ENCODE measurements at regions not wholly inside any gene's neighbourhood (a gene's known extent, or its start where the extent isn't known, plus 50 kb on each side); places are given as distances from the start of the nearest gene placed in this dataset.
"Not testable (repeated sequence)": the region's sequence is repeated elsewhere in the genome, so short reads cannot be mapped to it uniquely, and the experiment has no call there.

DNA sequence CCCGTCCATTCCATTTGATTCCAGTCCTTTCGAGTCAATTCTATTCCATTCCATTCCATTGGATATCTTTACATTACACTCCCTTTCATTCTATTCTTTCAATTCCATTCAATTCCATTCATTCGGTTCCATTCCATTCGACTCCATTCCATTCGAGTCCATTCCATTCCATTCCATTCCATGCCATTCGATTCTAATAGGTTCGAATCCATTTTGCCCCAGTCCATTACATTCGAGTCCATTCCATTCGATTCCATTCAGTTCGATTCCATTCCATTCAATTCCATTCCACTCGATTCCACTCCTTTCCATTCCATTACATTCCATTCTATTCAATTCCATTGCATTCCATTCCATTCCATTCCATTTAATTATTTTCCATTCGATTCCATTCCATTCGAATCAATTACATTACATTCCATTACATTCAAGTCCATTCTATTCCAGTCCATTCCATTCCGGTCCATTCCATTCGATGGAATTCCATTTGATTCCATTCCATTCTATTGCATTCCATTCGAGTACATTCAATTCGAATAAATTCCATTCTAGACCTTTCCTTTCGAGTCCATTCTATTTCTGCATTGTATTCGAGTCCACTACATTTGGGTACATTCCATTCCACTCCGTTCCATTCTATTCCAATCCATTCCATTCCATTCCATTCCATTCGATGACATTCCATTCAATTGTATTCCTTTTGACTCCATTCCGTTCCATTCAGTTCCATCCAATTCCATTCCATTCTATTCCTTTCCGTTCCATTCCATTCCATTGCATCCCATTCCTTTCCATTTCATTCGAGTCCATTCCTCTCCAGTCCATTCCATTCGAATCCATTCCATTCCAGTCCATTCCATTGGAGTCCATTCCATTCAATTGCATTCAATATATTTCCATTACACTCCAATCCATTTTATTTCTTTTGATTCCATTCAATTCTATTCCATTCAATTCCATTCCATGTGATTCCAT, 2604.8 kb upstream of the TPTE start:
- no peaks in the 10 kb centered on the region for H3K27me3 ChIP-seq (ENCODE audit: insufficient read depth, low read length, poor library complexity)
- no peak overlapping the region for H3K9ac ChIP-seq (ENCODE audit: low read length)
- no peaks in the 10 kb centered on the region for H3K4me1 ChIP-seq (ENCODE audit: control insufficient read depth, low read depth, low read length)
- no peak for DNase-seq
- H3K27ac ChIP-seq (ENCODE audit: low read depth, low read length), result no peak overlapping the region
- no peaks in the 10 kb centered on the region for H3K36me3 ChIP-seq (ENCODE audit: control insufficient read depth, insufficient read depth, low read length)
- H3K23ac ChIP-seq (ENCODE audit: low read length), result no peak overlapping the region
- WGBS (ENCODE audit: extremely low coverage, insufficient coverage, low lambda C conversion rate), result 100% methylated on average over 20 of the region's 25 CpGs
- no peak overlapping the region for H3K56ac ChIP-seq (ENCODE audit: low read length)
- no peak overlapping the region for H3K4me2 ChIP-seq (ENCODE audit: low read length)
- H3K18ac ChIP-seq (ENCODE audit: low read length), result no peak overlapping the region
- H3K79me1 ChIP-seq (ENCODE audit: low read length), result no peaks in the 10 kb centered on the region
- H3K4me3 ChIP-seq (ENCODE audit: low read length), result no peak overlapping the region
- no peak overlapping the region for H4K5ac ChIP-seq (ENCODE audit: low read length)
- H2BK120ac ChIP-seq (ENCODE audit: low read depth, low read length), result no peak overlapping the region
- H3K79me2 ChIP-seq (ENCODE audit: control insufficient read depth, insufficient read depth, low read length), result no peaks in the 10 kb centered on the region
- no peak overlapping the region for H2BK15ac ChIP-seq (replicated peaks; ENCODE audit: low read depth)
- H4K8ac ChIP-seq (ENCODE audit: low read depth, low read length), result no peak overlapping the region
- no peak overlapping the region for H3K4ac ChIP-seq (ENCODE audit: low read depth, low read length)
- no peak overlapping the region for H2BK5ac ChIP-seq (ENCODE audit: low read length)
- no peak overlapping the region for H2AK5ac ChIP-seq (ENCODE audit: low read length)

DNA sequence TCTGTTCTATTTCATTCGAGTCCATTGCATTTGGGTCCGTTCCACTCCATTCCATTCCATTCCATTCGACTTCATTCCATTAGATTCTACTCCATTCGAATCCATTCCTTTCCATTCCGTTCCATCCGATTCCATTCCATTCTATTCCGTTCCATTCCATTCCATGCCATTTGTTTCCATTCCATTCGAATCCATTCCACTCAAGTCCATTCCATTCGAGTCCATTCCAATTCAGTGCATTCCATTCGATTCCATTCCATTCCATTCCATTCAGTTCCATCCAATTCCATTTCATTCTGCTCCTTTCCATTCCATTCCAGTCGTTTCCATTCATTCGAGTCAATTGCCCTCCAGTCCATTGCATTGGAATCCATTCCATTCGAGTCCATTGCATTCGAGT, 2603.7 kb upstream of the TPTE start:
- H3K56ac ChIP-seq (ENCODE audit: low read length), result no peak overlapping the region

DNA sequence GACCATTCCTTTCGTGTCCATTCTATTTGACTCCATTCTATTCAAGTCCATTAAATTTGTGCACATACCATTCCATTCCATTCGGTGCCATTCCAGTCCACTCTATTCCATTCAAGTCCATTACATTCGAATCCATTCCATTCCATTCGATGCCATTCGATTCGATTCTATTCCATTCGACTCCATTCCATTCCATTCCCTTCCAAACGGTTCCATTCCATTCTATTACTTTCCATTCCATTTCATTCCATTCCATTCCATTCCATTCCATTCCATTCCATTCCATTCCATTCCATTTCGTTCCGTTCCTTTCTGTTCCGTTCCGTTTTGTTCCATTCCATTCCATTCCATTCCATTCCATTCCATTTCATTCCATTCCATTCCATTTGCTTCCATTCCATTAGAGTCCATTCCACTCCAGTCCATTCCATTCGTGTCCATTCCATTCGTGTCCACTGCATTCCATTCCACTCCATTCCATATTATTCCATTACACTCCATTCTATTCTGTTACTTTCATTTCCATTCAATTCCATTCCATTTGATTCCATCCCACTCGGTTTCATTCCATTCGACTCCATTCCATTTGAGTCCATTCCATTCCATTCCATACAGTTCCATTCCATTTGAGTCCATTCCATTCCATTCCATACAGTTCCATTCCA, 2595.3 kb upstream of the TPTE start:
- not testable (repeated sequence) for H3K79me1 ChIP-seq (ENCODE audit: low read length); H2BK5ac ChIP-seq (ENCODE audit: low read length); H3K9ac ChIP-seq (ENCODE audit: low read length); H3K18ac ChIP-seq (ENCODE audit: low read length); H4K8ac ChIP-seq (ENCODE audit: low read depth, low read length); H3K27me3 ChIP-seq (ENCODE audit: insufficient read depth, low read length, poor library complexity); H2AK5ac ChIP-seq (ENCODE audit: low read length); H3K27ac ChIP-seq (ENCODE audit: low read depth, low read length); H4K5ac ChIP-seq (ENCODE audit: low read length); H2BK15ac ChIP-seq (replicated peaks; ENCODE audit: low read depth); H3K79me2 ChIP-seq (ENCODE audit: control insufficient read depth, insufficient read depth, low read length); H3K4me1 ChIP-seq (ENCODE audit: control insufficient read depth, low read depth, low read length); H3K36me3 ChIP-seq (ENCODE audit: control insufficient read depth, insufficient read depth, low read length); H3K23ac ChIP-seq (ENCODE audit: low read length); H3K4ac ChIP-seq (ENCODE audit: low read depth, low read length); H2BK120ac ChIP-seq (ENCODE audit: low read depth, low read length); H3K56ac ChIP-seq (ENCODE audit: low read length); H3K4me2 ChIP-seq (ENCODE audit: low read length); DNase-seq
- over 99% methylated on average over 11 of the region's 16 CpGs for WGBS (ENCODE audit: extremely low coverage, insufficient coverage, low lambda C conversion rate)
- H3K4me3 ChIP-seq (ENCODE audit: low read length), result peak overlapping the region; percentile 1

More for the DNA sequence above, 2603.7 kb upstream of the TPTE start:
- H4K5ac ChIP-seq (ENCODE audit: low read length), result no peak overlapping the region
- WGBS (ENCODE audit: extremely low coverage, insufficient coverage, low lambda C conversion rate), result 100% methylated on average over 6 of the region's 14 CpGs
- H2BK120ac ChIP-seq (ENCODE audit: low read depth, low read length), result no peak overlapping the region
- no peaks in the 10 kb centered on the region for H3K79me2 ChIP-seq (ENCODE audit: control insufficient read depth, insufficient read depth, low read length)
- no peak overlapping the region for H4K8ac ChIP-seq (ENCODE audit: low read depth, low read length)
- no peak overlapping the region for H3K27ac ChIP-seq (ENCODE audit: low read depth, low read length)
- H3K23ac ChIP-seq (ENCODE audit: low read length), result no peak overlapping the region
- H3K4me2 ChIP-seq (ENCODE audit: low read length), result no peak overlapping the region
- H2BK5ac ChIP-seq (ENCODE audit: low read length), result no peak overlapping the region
- H2AK5ac ChIP-seq (ENCODE audit: low read length), result no peak overlapping the region
- no peaks in the 10 kb centered on the region for H3K4me1 ChIP-seq (ENCODE audit: control insufficient read depth, low read depth, low read length)
- no peaks in the 10 kb centered on the region for H3K79me1 ChIP-seq (ENCODE audit: low read length)
- H3K9ac ChIP-seq (ENCODE audit: low read length), result no peak overlapping the region
- H3K18ac ChIP-seq (ENCODE audit: low read length), result no peak overlapping the region
- no peaks in the 10 kb centered on the region for H3K27me3 ChIP-seq (ENCODE audit: insufficient read depth, low read length, poor library complexity)
- peak; percentile 18 for DNase-seq
- no peak overlapping the region for H3K4me3 ChIP-seq (ENCODE audit: low read length)
- no peaks in the 10 kb centered on the region for H3K36me3 ChIP-seq (ENCODE audit: control insufficient read depth, insufficient read depth, low read length)
- H3K4ac ChIP-seq (ENCODE audit: low read depth, low read length), result no peak overlapping the region
- H2BK15ac ChIP-seq (replicated peaks; ENCODE audit: low read depth), result no peak overlapping the region

DNA sequence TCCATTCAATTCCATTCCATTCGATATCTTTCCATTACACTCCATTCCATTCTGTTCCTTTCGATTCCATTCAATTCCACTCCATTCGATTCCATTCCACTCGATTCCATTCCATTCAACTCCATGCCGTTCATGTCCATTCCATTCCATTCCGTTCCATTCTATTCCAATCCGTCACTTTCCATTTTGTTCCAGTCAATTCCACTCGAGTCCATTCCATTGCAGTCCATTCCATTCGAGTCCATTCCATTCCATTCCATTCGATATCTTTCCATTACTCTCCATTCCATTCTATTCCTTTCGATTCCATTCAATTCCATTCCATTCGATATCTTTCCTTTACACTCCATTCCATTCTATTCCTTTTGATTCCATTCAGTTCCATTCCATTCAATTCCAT, 2592.9 kb upstream of the TPTE start:
- not testable (repeated sequence) for H3K9ac ChIP-seq (ENCODE audit: low read length); H2BK120ac ChIP-seq (ENCODE audit: low read depth, low read length); H3K4me1 ChIP-seq (ENCODE audit: control insufficient read depth, low read depth, low read length); DNase-seq; H3K79me1 ChIP-seq (ENCODE audit: low read length); H3K4ac ChIP-seq (ENCODE audit: low read depth, low read length); H2BK5ac ChIP-seq (ENCODE audit: low read length); H3K27ac ChIP-seq (ENCODE audit: low read depth, low read length); H3K36me3 ChIP-seq (ENCODE audit: control insufficient read depth, insufficient read depth, low read length); H2AK5ac ChIP-seq (ENCODE audit: low read length); H4K8ac ChIP-seq (ENCODE audit: low read depth, low read length); H2BK15ac ChIP-seq (replicated peaks; ENCODE audit: low read depth); H4K5ac ChIP-seq (ENCODE audit: low read length); H3K4me3 ChIP-seq (ENCODE audit: low read length); H3K23ac ChIP-seq (ENCODE audit: low read length); H3K27me3 ChIP-seq (ENCODE audit: insufficient read depth, low read length, poor library complexity); H3K18ac ChIP-seq (ENCODE audit: low read length); H3K56ac ChIP-seq (ENCODE audit: low read length); H3K79me2 ChIP-seq (ENCODE audit: control insufficient read depth, insufficient read depth, low read length); H3K4me2 ChIP-seq (ENCODE audit: low read length)
- 99% methylated on average over 10 of the region's 12 CpGs for WGBS (ENCODE audit: extremely low coverage, insufficient coverage, low lambda C conversion rate)

DNA sequence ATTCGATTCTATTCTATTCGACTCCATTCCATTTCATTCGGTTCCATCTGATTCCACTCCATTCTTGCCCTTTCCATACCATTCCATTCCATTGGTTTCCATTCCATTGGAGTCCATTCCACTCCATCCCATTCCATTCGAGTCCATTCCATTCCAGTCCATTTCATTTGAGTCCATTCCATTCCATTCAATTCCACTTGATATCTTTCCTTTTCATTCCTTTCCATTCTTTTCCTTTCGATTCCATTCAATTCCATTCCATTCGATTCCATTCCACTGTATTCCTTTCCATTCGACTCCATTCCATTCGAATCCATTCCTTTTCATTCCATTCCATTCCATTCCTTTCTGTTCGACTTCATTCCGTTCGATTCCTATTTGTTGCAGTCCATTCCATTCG, 2591.8 kb upstream of the TPTE start:
- not testable (repeated sequence) for H4K8ac ChIP-seq (ENCODE audit: low read depth, low read length); H3K36me3 ChIP-seq (ENCODE audit: control insufficient read depth, insufficient read depth, low read length); H3K27me3 ChIP-seq (ENCODE audit: insufficient read depth, low read length, poor library complexity); H3K4me2 ChIP-seq (ENCODE audit: low read length); H2BK120ac ChIP-seq (ENCODE audit: low read depth, low read length); H3K23ac ChIP-seq (ENCODE audit: low read length); H3K79me1 ChIP-seq (ENCODE audit: low read length); H3K79me2 ChIP-seq (ENCODE audit: control insufficient read depth, insufficient read depth, low read length); H4K5ac ChIP-seq (ENCODE audit: low read length); H2BK5ac ChIP-seq (ENCODE audit: low read length); DNase-seq; H3K9ac ChIP-seq (ENCODE audit: low read length); H3K4me3 ChIP-seq (ENCODE audit: low read length); H3K4me1 ChIP-seq (ENCODE audit: control insufficient read depth, low read depth, low read length); H3K56ac ChIP-seq (ENCODE audit: low read length); H3K18ac ChIP-seq (ENCODE audit: low read length); H2BK15ac ChIP-seq (replicated peaks; ENCODE audit: low read depth); H3K4ac ChIP-seq (ENCODE audit: low read depth, low read length); H3K27ac ChIP-seq (ENCODE audit: low read depth, low read length); H2AK5ac ChIP-seq (ENCODE audit: low read length)
- WGBS (ENCODE audit: extremely low coverage, insufficient coverage, low lambda C conversion rate), result 100% methylated on average over 7 of the region's 12 CpGs

Measured in mesendoderm (in vitro differentiated cells).